Glutamatergic neuron (in vitro differentiated cells): ENCODE measurements at regions not wholly inside any gene's neighbourhood (a gene's known extent, or its start where the extent isn't known, plus 50 kb on each side); places are given as distances from the start of the nearest gene placed in this dataset.

Experiments used
- DNase-seq: peaks from one replicate; pipeline ENCODE4 v3.0.0; 2022
- H3K27ac Mint-ChIP-seq: one replicate; pipeline ENCODE4 v1.8.0; 2020; ENCODE audit warnings: mild to moderate bottlenecking, mixed read lengths, inconsistent platforms; ENCODE audit not compliant: unreplicated experiment
- H3K27me3 Mint-ChIP-seq: one replicate; pipeline ENCODE4 v1.8.0; 2020; ENCODE audit warnings: mild to moderate bottlenecking, moderate library complexity, mixed read lengths, inconsistent platforms; ENCODE audit not compliant: unreplicated experiment
- H3K36me3 Mint-ChIP-seq: one replicate; pipeline ENCODE4 v1.8.0; 2020; ENCODE audit warnings: mild to moderate bottlenecking, mixed read lengths, inconsistent platforms; ENCODE audit not compliant: unreplicated experiment
- H3K4me1 Mint-ChIP-seq: one replicate; pipeline ENCODE4 v1.8.0; 2020; ENCODE audit warnings: mild to moderate bottlenecking, low read depth, mixed read lengths, inconsistent platforms; ENCODE audit not compliant: unreplicated experiment
- H3K4me3 Mint-ChIP-seq: one replicate; pipeline ENCODE4 v1.8.0; 2020; ENCODE audit warnings: mild to moderate bottlenecking, mixed read lengths, inconsistent platforms; ENCODE audit not compliant: unreplicated experiment
- H3K9me3 Mint-ChIP-seq: one replicate; pipeline ENCODE4 v1.8.0; 2020; ENCODE audit warnings: mild to moderate bottlenecking, moderate library complexity, mixed read lengths, inconsistent platforms; ENCODE audit not compliant: unreplicated experiment
- CTCF ChIP-seq: fragments of 200-600 bp; sonication (generic); IDR thresholded peaks from one replicate; pipeline ENCODE4 v1.5.0; 2021; ENCODE audit not compliant: partially characterized antibody, unreplicated experiment

- no peak for TF ChIP-seq CTCF
- no peak for DNase-seq
- Mint-ChIP-seq H3K27me3 (peaks cover 1% of the 10 kb centered on the region), H3K27ac (no peak overlapping the region), H3K9me3 (no peaks in the 10 kb centered on the region), H3K4me1 (no peaks in the 10 kb centered on the region), H3K36me3 (no peaks in the 10 kb centered on the region), H3K4me3 (no peak overlapping the region)
Measured at GRCh38 chr17:12406623-12407215, 259.0 kb upstream of the MYOCD start.

- no peaks in the 10 kb centered on the region for H3K4me1 Mint-ChIP-seq
- H3K27me3 Mint-ChIP-seq: peaks cover 2% of the 10 kb centered on the region
- TF ChIP-seq CTCF: no peak
- DNase-seq: no peak
- H3K9me3 Mint-ChIP-seq: no peaks in the 10 kb centered on the region
- H3K4me3 Mint-ChIP-seq: no peak overlapping the region
- no peaks in the 10 kb centered on the region for H3K36me3 Mint-ChIP-seq
- no peak overlapping the region for H3K27ac Mint-ChIP-seq
Measured at GRCh38 chr17:12407495-12408252, 258.0 kb upstream of the MYOCD start.

- H3K4me1 Mint-ChIP-seq: no peaks in the 10 kb centered on the region
- TF ChIP-seq CTCF: no peak
- no peak for DNase-seq
- peaks cover 2% of the 10 kb centered on the region for H3K27me3 Mint-ChIP-seq
- no peak overlapping the region for H3K4me3 Mint-ChIP-seq
- no peaks in the 10 kb centered on the region for H3K9me3 Mint-ChIP-seq
- H3K27ac Mint-ChIP-seq: no peak overlapping the region
- no peaks in the 10 kb centered on the region for H3K36me3 Mint-ChIP-seq
Measured at GRCh38 chr17:12409082-12409481, 256.6 kb upstream of the MYOCD start.

- Mint-ChIP-seq H3K36me3 (no peaks in the 10 kb centered on the region), H3K9me3 (no peaks in the 10 kb centered on the region), H3K27ac (no peak overlapping the region), H3K4me3 (no peak overlapping the region), H3K27me3 (peaks cover 2% of the 10 kb centered on the region), H3K4me1 (no peaks in the 10 kb centered on the region)
- no peak for DNase-seq
- no peak for TF ChIP-seq CTCF
Measured at GRCh38 chr17:12410717-12411116, 255.0 kb upstream of the MYOCD start.

- peaks cover 2% of the 10 kb centered on the region for H3K27me3 Mint-ChIP-seq
- no peak overlapping the region for H3K4me3 Mint-ChIP-seq
- H3K4me1 Mint-ChIP-seq: no peaks in the 10 kb centered on the region
- H3K27ac Mint-ChIP-seq: no peak overlapping the region
- H3K9me3 Mint-ChIP-seq: no peaks in the 10 kb centered on the region
- DNase-seq: no peak
- no peak for TF ChIP-seq CTCF
- no peaks in the 10 kb centered on the region for H3K36me3 Mint-ChIP-seq
Measured at GRCh38 chr17:12415031-12415430, 250.7 kb upstream of the MYOCD start.
